ENCODE measurements at regions not wholly inside any gene's neighbourhood (a gene's known extent, or its start where the extent isn't known, plus 50 kb on each side); places are given as distances from the start of the nearest gene placed in this dataset.

GRCh38 chr2:198703281-198703680, 754.5 kb downstream of the SATB2 start:
- no peak for DNase-seq (ENCODE audit: low read depth in 2 of 2)

GRCh38 chr2:198702796-198703195, 754.9 kb downstream of the SATB2 start:
- no peak for DNase-seq (ENCODE audit: low read depth in 2 of 2)

DNA sequence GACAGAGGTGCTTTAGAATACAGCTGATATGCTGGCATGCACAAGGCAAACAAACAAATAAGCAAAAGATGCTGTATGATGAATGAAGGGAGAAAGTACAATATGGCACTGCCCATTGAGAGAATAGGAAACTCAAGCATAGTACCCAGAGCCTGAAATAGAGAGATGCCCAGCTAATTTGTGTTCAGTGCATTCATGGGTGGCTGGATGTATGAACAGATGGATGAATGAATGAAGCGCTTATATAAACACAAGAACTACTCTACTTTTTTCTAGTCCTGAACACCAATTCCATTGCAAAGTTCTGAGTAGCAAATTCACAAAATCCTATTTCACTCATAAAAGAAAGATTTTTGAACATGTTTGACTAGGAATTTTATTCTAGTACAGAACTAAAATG, 756.3 kb downstream of the SATB2 start:
- no peak for DNase-seq (ENCODE audit: low read depth in 2 of 2)

DNA sequence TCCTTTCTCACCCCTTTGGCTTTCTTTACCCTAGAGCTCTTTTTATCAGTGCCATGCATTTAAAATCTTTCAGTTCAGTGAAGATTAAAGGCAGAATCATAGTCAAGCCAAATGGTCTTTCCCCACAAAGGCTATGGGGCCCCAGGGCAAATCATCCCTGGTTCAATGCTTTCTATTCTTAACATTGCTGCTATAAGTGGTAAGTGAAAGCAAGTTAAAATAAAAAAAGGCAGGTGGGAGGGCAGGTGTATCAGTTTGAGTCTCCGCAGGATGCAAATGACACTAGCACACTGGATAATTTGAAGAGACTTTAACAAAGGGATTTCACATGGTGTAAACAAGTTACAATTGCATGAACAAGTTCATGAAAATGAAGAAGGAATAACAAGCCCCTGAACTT, 757.4 kb downstream of the SATB2 start:
- no peak for DNase-seq (ENCODE audit: low read depth in 2 of 2)

- no peak for DNase-seq (ENCODE audit: low read depth in 2 of 2)
These were observed 759.5 kb downstream of the SATB2 start for GRCh38 chr2:198698230-198698629.

DNA sequence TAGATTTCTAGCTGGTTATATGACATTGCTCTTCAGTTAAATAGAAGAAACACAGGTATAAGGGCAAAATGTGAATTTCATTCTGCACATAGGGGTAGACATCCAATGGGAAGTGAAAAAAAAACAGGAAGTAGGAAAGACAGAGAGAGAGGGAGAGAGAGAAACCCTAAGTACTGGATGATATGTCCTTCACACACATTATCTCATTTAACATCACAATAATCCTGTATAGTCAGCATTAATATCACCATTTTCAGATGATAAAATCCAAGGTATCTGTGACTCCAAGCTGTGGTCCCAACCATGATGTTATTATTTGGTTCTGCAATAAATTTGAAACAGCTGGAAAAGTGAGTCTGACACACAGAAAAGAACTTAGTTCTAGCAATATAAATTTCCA, 759.9 kb downstream of the SATB2 start:
- no peak for DNase-seq (ENCODE audit: low read depth in 2 of 2)

GRCh38 chr2:198697218-198697617, 760.5 kb downstream of the SATB2 start:
- no peak for DNase-seq (ENCODE audit: low read depth in 2 of 2)

- no peak for DNase-seq (ENCODE audit: low read depth in 2 of 2)
These were observed 761.9 kb downstream of the SATB2 start for GRCh38 chr2:198695879-198696278.

GRCh38 chr2:198692907-198693510, 764.7 kb downstream of the SATB2 start:
- no peak for DNase-seq (ENCODE audit: low read depth in 2 of 2)

DNA sequence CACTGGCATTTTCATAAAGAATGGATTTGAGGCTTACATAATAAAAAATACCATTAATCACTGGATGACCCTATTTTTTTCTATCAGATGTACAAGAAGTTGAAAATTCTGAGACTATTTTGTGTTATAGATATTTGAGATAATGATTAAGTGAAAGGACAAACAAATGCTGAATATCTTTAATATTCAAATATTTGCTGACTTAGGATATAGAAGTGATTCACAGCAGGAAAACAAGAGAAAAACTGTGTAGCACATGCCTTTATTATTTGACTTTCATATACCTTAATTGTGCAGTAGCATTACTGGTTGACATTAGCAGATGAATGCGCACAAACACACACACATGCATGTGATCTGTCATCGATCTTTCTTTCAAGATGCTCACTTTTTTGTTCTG, 766.5 kb downstream of the SATB2 start:
- no peak for DNase-seq (ENCODE audit: low read depth in 2 of 2)

GRCh38 chr2:198664321-198664720, 793.4 kb downstream of the SATB2 start:
- no peak for DNase-seq (ENCODE audit: low read depth in 2 of 2)

GRCh38 chr2:198662905-198663304, 794.8 kb downstream of the SATB2 start:
- no peak for DNase-seq (ENCODE audit: low read depth in 2 of 2)

DNA sequence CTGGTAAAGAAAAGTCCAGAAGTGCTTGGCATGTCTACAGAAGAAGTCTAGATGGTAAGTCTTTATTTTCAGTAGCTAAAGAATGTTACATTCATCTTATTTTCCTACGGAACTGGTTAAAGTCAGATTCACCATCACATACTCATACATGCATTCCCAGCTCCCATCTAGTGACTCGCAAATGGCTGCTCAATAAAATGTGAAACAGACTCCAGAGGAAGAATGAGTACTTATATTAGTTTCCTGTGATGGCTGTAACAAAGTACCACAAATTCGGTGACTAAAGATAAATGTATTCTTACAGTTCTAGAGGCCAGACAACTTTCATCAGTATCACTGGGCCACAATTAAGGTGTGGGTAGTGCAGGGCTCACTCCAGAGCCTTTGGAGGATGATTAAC, 797.2 kb downstream of the SATB2 start:
- DNase-seq (ENCODE audit: low read depth in 2 of 2): no peak

GRCh38 chr2:198659096-198659870, 798.5 kb downstream of the SATB2 start:
- DNase-seq (ENCODE audit: low read depth in 2 of 2): no peak

DNA sequence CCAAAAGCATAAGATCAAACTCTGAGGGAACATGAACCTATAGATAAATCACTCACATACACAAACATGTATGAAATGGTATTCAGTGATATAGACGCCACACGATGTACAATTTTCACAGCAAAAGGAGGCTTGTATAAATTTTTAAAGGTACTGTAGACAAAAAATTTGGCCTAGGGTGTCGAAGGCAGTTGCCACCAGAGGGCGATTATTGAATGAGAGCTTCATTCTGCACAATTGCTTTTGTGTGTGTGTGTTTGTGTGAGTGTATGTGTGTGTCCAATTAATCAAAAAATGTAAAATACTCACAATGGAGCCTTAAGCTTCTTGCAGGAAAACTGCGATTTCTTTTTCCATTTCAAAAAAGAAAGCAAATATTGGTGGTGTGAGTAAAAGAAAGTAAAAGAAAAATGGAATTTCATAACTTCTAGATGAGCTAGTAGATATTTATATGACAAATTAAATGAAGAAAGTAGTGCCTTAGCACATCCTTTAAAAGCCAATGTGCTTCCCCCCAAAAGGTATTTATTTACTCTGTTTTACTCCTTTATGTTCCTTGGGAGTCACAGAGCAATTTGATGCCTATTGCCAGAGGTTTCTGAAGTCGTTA, 800.1 kb downstream of the SATB2 start:
- DNase-seq (ENCODE audit: low read depth in 2 of 2): no peak

GRCh38 chr2:198656869-198657268, 800.9 kb downstream of the SATB2 start:
- no peak for DNase-seq (ENCODE audit: low read depth in 2 of 2)

DNA sequence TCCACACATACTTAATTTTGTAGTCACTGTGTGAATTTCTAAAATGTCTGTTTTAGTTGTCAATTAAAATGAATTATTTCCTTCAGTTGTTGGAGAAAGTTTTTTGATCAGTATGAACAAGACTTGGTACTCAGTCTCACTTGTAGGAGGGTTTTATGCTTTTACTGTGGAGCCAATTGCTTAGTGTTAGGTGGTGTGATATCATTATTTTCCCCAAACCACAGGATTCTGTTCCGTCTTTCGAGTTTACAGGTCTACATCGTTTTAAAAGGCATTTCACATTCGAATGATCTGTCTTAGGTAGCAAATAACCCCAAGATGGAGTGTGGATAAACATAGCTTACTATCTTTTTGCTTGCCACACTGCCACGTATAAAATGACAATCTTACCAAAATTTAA, 803.1 kb downstream of the SATB2 start:
- no peak for DNase-seq (ENCODE audit: low read depth in 2 of 2)

DNA sequence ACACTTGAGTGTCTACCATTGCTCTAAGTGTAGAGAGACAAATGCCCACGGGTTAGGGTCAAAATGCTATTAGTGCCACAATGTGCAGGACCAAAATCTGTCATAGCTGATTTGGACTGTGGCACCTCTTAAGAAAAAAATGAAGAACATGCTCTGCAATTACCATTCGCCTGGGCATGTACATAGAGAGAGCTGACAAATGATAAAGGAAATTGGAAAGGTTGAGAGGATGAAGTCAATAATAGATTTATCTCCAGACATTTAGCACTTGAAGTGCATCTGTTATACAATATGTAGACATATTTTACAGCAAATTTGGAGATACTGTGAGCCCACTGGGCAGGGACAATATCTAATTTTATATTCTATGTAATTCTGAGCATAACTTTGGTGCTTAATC, 804.4 kb downstream of the SATB2 start:
- DNase-seq (ENCODE audit: low read depth in 2 of 2): no peak

DNA sequence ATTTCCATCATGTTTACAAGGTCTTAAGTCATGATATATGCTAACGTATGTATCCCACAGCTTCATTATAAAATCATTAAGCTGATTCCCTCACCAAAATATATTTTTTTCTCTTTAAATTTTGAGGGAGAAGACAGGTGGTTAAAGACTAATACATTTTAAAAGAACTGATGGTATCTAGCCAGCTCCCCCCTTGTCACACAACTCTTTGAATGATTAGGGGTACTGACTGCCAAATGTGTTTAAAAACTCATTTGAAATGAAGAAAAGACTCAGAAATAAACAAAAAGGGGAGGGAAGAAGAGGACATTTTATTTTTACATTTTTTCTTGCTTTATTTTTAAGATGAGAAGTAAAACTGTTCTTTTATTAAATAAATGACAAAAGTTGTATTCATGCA, 805.3 kb downstream of the SATB2 start:
- DNase-seq (ENCODE audit: low read depth in 2 of 2): no peak

GRCh38 chr2:198645816-198646215, 811.9 kb downstream of the SATB2 start:
- DNase-seq (ENCODE audit: low read depth in 2 of 2): no peak

DNA sequence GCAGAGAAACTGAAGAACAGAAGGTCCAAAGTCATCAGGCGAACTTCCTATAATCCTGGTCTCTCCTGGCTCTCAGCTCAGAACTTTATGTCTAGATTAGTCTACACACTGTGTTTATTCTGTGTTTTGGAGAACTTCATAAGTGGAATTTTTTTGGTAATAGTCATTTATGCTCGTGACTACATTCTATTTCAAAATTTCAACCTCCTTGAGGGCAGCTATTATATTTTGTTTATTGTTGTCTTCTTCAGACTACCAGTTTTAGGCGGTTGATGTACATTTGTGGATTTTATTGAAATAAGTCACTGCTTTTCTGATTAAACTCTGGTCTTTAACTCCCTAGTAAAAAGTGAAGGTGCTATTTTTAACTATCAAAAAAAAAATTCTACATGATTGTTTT, 816.6 kb downstream of the SATB2 start:
- no peak for DNase-seq (ENCODE audit: low read depth in 2 of 2)

DNA sequence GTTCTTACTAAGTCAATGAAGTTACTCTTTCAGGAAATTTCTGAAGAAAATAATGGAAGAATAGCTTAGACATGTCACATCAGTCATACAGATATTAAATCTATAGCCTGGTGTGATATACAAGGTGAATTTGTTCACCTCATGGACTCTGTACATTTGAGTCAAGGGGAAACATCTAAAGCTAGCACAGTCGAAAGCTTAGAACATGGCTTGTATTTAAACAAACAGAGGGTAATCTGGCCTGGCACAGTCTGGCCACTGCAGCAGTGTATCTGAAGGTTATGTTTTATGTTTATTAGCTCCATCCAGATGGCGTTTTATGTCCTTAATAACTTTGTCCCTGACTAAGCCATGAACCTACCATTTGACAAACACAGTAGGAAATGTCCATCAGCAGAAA, 817.3 kb downstream of the SATB2 start:
- DNase-seq (ENCODE audit: low read depth in 2 of 2): no peak

DNA sequence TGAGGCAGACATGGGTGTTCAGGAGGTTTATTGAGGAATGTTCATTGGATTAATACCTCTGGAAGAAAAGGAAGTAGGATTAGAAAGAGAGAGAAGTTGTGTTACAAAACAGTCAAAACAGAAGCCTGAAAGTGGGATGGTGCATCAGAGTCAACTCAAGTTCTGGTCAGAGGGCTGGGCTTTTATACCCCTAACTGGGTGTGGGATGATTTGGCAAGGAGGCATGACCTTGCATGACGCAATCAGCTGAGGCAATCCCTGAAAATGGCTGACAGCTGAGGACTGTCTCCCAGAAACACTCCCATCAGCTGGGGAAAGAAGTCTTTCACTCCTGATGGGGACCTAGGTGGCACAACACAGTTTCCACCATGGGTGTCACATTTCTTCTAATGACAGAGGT, 818.2 kb downstream of the SATB2 start:
- no peak for DNase-seq (ENCODE audit: low read depth in 2 of 2)
